ENCODE measurements at regions not wholly inside any gene's neighbourhood (a gene's known extent, or its start where the extent isn't known, plus 50 kb on each side); places are given as distances from the start of the nearest gene placed in this dataset.

GRCh38 chr7:69256634-69257081 lies 341.6 kb upstream of the AUTS2 start:
- intact Hi-C loops (cut with micrococcal nuclease), result no loop called here
- H3K4me3 Mint-ChIP-seq, result no peak overlapping the region
- no peaks in the 10 kb centered on the region for H3K4me1 Mint-ChIP-seq (ENCODE audit: low read depth)
- no peak for DNase-seq (ENCODE audit: low spot score)
- no peaks in the 10 kb centered on the region for H3K36me3 Mint-ChIP-seq (ENCODE audit: low read depth)
- H3K27me3 Mint-ChIP-seq (ENCODE audit: insufficient read depth), result no peaks in the 10 kb centered on the region
- peaks cover 14% of the 10 kb centered on the region for H3K9me3 Mint-ChIP-seq
- H3K27ac Mint-ChIP-seq, result no peak overlapping the region

- Mint-ChIP-seq H3K27me3 (ENCODE audit: insufficient read depth) (no peaks in the 10 kb centered on the region), H3K36me3 (ENCODE audit: low read depth) (no peaks in the 10 kb centered on the region), H3K4me3 (no peak overlapping the region), H3K9me3 (peaks cover 14% of the 10 kb centered on the region), H3K4me1 (ENCODE audit: low read depth) (no peaks in the 10 kb centered on the region), H3K27ac (no peak overlapping the region)
- no peak for DNase-seq (ENCODE audit: low spot score)
- intact Hi-C loops (cut with micrococcal nuclease), result no loop called here
Observed at GRCh38 chr7:69257592-69257991, 340.7 kb upstream of the AUTS2 start.

- Mint-ChIP-seq H3K4me1 (ENCODE audit: low read depth) (no peaks in the 10 kb centered on the region), H3K27me3 (ENCODE audit: insufficient read depth) (no peaks in the 10 kb centered on the region), H3K4me3 (no peak overlapping the region), H3K9me3 (peaks cover 10% of the 10 kb centered on the region), H3K27ac (no peak overlapping the region), H3K36me3 (ENCODE audit: low read depth) (no peaks in the 10 kb centered on the region)
- no peak for DNase-seq (ENCODE audit: low spot score)
- intact Hi-C loops (cut with micrococcal nuclease), result no loop called here
Observed at GRCh38 chr7:69259445-69259844, 338.8 kb upstream of the AUTS2 start.

GRCh38 chr7:69260023-69260422 lies 338.3 kb upstream of the AUTS2 start:
- DNase-seq (ENCODE audit: low spot score), result no peak
- Mint-ChIP-seq H3K4me3 (no peak overlapping the region), H3K36me3 (ENCODE audit: low read depth) (no peaks in the 10 kb centered on the region), H3K9me3 (peaks cover 10% of the 10 kb centered on the region), H3K4me1 (ENCODE audit: low read depth) (no peaks in the 10 kb centered on the region), H3K27me3 (ENCODE audit: insufficient read depth) (no peaks in the 10 kb centered on the region), H3K27ac (no peak overlapping the region)
- intact Hi-C loops (cut with micrococcal nuclease), result no loop called here

DNA sequence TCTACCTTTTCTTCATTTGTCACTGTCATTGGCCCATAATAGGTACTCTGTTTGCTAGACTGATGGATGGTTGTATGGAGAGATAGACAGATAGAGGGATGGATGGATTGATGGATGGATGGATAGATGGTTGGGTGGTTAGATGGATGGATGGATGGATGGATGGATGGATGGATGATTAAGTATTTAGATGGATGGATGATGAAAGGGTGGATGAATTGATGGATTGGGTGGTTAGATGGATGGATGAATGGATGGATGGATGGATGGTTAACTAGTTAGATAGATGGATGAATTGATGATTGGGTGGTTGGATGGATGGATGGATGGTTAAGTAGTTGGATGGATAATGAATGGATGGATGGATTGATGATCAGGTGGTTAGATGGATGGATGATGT lies 334.7 kb upstream of the AUTS2 start:
- peaks cover 6% of the 10 kb centered on the region for H3K9me3 Mint-ChIP-seq
- no peaks in the 10 kb centered on the region for H3K36me3 Mint-ChIP-seq (ENCODE audit: low read depth)
- no peak overlapping the region for H3K27ac Mint-ChIP-seq
- no peak for DNase-seq (ENCODE audit: low spot score)
- no peaks in the 10 kb centered on the region for H3K27me3 Mint-ChIP-seq (ENCODE audit: insufficient read depth)
- H3K4me1 Mint-ChIP-seq (ENCODE audit: low read depth), result no peaks in the 10 kb centered on the region
- H3K4me3 Mint-ChIP-seq, result no peak overlapping the region
- intact Hi-C loops (cut with micrococcal nuclease), result no loop called here

GRCh38 chr7:69269806-69270205 lies 328.5 kb upstream of the AUTS2 start:
- intact Hi-C loops (cut with micrococcal nuclease), result no loop called here
- H3K4me3 Mint-ChIP-seq, result no peak overlapping the region
- no peak overlapping the region for H3K27ac Mint-ChIP-seq
- no peaks in the 10 kb centered on the region for H3K36me3 Mint-ChIP-seq (ENCODE audit: low read depth)
- H3K9me3 Mint-ChIP-seq, result peaks cover 12% of the 10 kb centered on the region
- no peaks in the 10 kb centered on the region for H3K4me1 Mint-ChIP-seq (ENCODE audit: low read depth)
- H3K27me3 Mint-ChIP-seq (ENCODE audit: insufficient read depth), result no peaks in the 10 kb centered on the region
- DNase-seq (ENCODE audit: low spot score), result no peak

DNA sequence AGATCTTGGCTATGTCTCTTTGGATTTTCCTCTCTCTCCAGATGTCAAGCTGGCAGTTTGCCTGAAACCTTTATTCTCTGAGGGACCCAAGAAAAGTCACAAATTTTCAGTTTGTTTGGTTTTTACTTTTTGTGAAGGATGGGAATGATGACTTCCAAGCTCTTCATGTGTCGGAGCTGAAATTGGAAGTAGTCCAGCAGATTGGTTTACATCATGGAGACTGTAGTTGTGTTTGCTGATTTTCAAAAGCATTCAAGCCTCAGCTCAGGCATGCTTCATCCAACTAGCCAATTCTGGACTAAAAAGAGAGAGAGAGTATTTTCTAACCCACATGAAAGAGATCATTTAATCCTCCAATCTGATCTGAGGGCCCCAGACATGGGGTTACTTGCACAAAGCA lies 326.2 kb upstream of the AUTS2 start:
- no peak for DNase-seq (ENCODE audit: low spot score)
- H3K9me3 Mint-ChIP-seq, result peaks cover 14% of the 10 kb centered on the region

DNA sequence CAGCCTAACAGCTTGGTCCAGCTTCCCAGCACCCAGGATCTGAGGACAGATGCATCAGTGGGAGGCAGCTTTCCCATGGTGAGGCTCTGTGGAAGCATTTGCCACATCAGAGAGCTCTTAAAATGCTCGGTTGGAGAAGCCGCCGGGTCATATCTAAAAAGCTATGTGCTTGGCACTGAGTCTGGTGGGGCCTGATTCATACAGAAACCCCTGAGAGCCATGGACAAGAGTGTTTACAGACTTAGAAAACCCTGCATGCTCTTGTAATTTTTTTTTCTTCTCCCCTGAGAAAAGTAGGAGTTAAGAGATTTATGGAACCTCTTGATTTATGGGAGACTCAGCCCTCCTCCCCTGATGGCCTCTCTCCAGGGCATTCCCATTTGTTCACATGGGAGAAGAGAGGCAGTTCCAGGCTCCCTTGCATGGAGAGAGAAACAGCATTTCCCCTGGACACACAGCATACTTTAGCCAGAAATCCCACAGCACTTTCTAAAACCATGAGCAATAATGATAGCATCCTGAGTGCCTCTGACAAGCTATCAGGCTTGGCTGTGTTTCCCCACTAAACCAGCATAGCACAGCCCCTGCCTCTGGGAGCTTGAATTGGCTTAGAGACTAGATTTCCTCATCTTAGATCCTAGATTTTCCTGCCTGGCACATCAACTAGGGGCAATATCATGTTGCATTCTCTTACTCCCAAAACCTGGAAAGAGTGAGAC lies 322.1 kb upstream of the AUTS2 start:
- Mint-ChIP-seq H3K4me3 (no peak overlapping the region), H3K4me1 (ENCODE audit: low read depth) (no peaks in the 10 kb centered on the region), H3K27me3 (ENCODE audit: insufficient read depth) (no peaks in the 10 kb centered on the region), H3K27ac (no peak overlapping the region), H3K9me3 (peaks cover 17% of the 10 kb centered on the region), H3K36me3 (ENCODE audit: low read depth) (no peaks in the 10 kb centered on the region)
- no peak for DNase-seq (ENCODE audit: low spot score)
- intact Hi-C loops (cut with micrococcal nuclease), result no loop called here

More for the DNA sequence above, 326.2 kb upstream of the AUTS2 start:
- intact Hi-C loops (cut with micrococcal nuclease), result no loop called here
- H3K27ac Mint-ChIP-seq, result no peak overlapping the region
- H3K4me3 Mint-ChIP-seq, result no peak overlapping the region
- H3K4me1 Mint-ChIP-seq (ENCODE audit: low read depth), result no peaks in the 10 kb centered on the region
- no peaks in the 10 kb centered on the region for H3K27me3 Mint-ChIP-seq (ENCODE audit: insufficient read depth)
- H3K36me3 Mint-ChIP-seq (ENCODE audit: low read depth), result no peaks in the 10 kb centered on the region

DNA sequence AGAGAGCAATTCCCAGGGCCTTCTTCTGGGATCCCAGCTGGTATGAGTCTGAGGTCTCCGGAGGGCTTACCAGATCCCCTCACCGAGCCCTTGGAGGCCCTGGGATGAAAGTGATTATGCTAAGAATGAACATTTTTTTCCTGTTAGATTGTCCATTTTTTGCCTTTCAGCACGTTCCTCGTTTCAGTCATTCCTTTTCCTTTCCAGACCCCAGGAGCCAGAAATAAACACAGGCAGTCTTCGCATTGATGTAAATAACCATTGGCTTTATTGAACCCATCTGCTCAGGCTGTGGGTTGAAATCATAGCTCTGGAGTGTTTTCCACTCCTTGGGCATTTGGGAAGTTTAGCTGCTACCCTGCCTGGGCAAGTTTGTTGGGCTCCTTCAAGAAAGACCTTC lies 320.9 kb upstream of the AUTS2 start:
- DNase-seq (ENCODE audit: low spot score), result no peak
- H3K27ac Mint-ChIP-seq, result no peak overlapping the region
- no peaks in the 10 kb centered on the region for H3K4me1 Mint-ChIP-seq (ENCODE audit: low read depth)
- intact Hi-C loops (cut with micrococcal nuclease), result no loop called here
- H3K27me3 Mint-ChIP-seq (ENCODE audit: insufficient read depth), result no peaks in the 10 kb centered on the region
- no peaks in the 10 kb centered on the region for H3K36me3 Mint-ChIP-seq (ENCODE audit: low read depth)
- H3K9me3 Mint-ChIP-seq, result peaks cover 17% of the 10 kb centered on the region
- H3K4me3 Mint-ChIP-seq, result no peak overlapping the region

- H3K4me3 Mint-ChIP-seq, result no peak overlapping the region
- no peaks in the 10 kb centered on the region for H3K4me1 Mint-ChIP-seq (ENCODE audit: low read depth)
- intact Hi-C loops (cut with micrococcal nuclease), result no loop called here
- H3K27ac Mint-ChIP-seq, result no peak overlapping the region
- DNase-seq (ENCODE audit: low spot score), result no peak
- no peaks in the 10 kb centered on the region for H3K27me3 Mint-ChIP-seq (ENCODE audit: insufficient read depth)
- no peaks in the 10 kb centered on the region for H3K36me3 Mint-ChIP-seq (ENCODE audit: low read depth)
- H3K9me3 Mint-ChIP-seq, result peaks cover 37% of the 10 kb centered on the region
Observed at GRCh38 chr7:69282946-69283345, 315.3 kb upstream of the AUTS2 start.

DNA sequence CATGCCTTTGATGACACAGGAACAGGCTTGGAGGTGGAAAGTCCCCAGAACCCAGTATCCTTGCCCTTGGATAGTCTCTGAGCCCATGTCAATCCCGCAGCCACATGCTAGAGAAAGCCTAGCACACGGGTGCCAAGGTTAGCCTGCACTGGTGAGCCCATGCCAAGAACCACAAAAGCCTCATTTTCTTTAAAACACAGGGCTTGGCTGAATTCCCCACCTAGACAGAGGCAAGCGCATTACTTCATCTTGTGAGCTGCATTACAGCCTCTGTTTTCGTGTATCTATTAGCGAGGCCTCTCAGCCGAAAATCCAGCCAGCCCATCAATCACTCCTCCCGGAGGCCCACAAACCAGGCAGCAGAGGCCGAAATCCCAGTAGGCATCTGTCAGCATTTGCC lies 314.9 kb upstream of the AUTS2 start:
- no peak for DNase-seq (ENCODE audit: low spot score)
- Mint-ChIP-seq H3K27me3 (ENCODE audit: insufficient read depth) (no peaks in the 10 kb centered on the region), H3K4me1 (ENCODE audit: low read depth) (no peaks in the 10 kb centered on the region), H3K9me3 (peaks cover 32% of the 10 kb centered on the region), H3K36me3 (ENCODE audit: low read depth) (no peaks in the 10 kb centered on the region), H3K4me3 (no peak overlapping the region), H3K27ac (no peak overlapping the region)
- intact Hi-C loops (cut with micrococcal nuclease), result no loop called here

GRCh38 chr7:69285854-69286253 lies 312.4 kb upstream of the AUTS2 start:
- Mint-ChIP-seq H3K27ac (no peak overlapping the region), H3K4me3 (no peak overlapping the region), H3K4me1 (ENCODE audit: low read depth) (no peaks in the 10 kb centered on the region), H3K27me3 (ENCODE audit: insufficient read depth) (no peaks in the 10 kb centered on the region), H3K9me3 (peaks cover 29% of the 10 kb centered on the region), H3K36me3 (ENCODE audit: low read depth) (no peaks in the 10 kb centered on the region)
- intact Hi-C loops (cut with micrococcal nuclease), result no loop called here
- DNase-seq (ENCODE audit: low spot score), result no peak

- Mint-ChIP-seq H3K36me3 (ENCODE audit: low read depth) (no peaks in the 10 kb centered on the region), H3K9me3 (peaks cover 18% of the 10 kb centered on the region), H3K27ac (no peak overlapping the region), H3K4me1 (ENCODE audit: low read depth) (no peaks in the 10 kb centered on the region), H3K4me3 (no peak overlapping the region), H3K27me3 (ENCODE audit: insufficient read depth) (no peaks in the 10 kb centered on the region)
- no peak for DNase-seq (ENCODE audit: low spot score)
- intact Hi-C loops (cut with micrococcal nuclease), result no loop called here
Observed at GRCh38 chr7:69295977-69296376, 302.3 kb upstream of the AUTS2 start.

GRCh38 chr7:69301253-69301652 lies 297.0 kb upstream of the AUTS2 start:
- H3K27ac Mint-ChIP-seq, result no peak overlapping the region
- H3K27me3 Mint-ChIP-seq (ENCODE audit: insufficient read depth), result no peaks in the 10 kb centered on the region
- no peak for DNase-seq (ENCODE audit: low spot score)
- H3K4me1 Mint-ChIP-seq (ENCODE audit: low read depth), result no peaks in the 10 kb centered on the region
- intact Hi-C loops (cut with micrococcal nuclease), result no loop called here
- H3K36me3 Mint-ChIP-seq (ENCODE audit: low read depth), result no peaks in the 10 kb centered on the region
- H3K4me3 Mint-ChIP-seq, result no peak overlapping the region
- peaks cover 23% of the 10 kb centered on the region for H3K9me3 Mint-ChIP-seq

Data from activated T-helper 1 cell treated with anti-CD3 and anti-CD28 coated beads, Interleukin-12 subunit alpha, Interleukin-12 subunit beta, Interleukin-2, Interleukin-4 antibody, amounts not matched to agents 30 ng/mL and 10 ng/mL and 1 ng/mL, durations not matched to agents 14 hours and 24 hours and 36 hours (primary cell).